GM23338 (cell line): ENCODE measurements at regions not wholly inside any gene's neighbourhood (a gene's known extent, or its start where the extent isn't known, plus 50 kb on each side); places are given as distances from the start of the nearest gene placed in this dataset.

Experiments used
- ATAC-seq: fragments of 200-7000 bp; cut with Tn5 transposase; 3 replicates; pipeline ENCODE4 v1.9.1; 2020
- DNase-seq: peaks from one replicate; pipeline ENCODE4 v3.0.0-alpha.2; 2015; ENCODE audit warnings: low spot score
- H2AFZ ChIP-seq: fragments of 200-600 bp; sonication (generic); 2 replicates; pipeline ENCODE4 v1.8.0; 2016; ENCODE audit warnings: antibody characterized with exemption, mild to moderate bottlenecking, moderate library complexity
- H3F3A ChIP-seq: fragments of 200-600 bp; sonication (generic); replicated peaks from 2 replicates; pipeline ENCODE4 v1.8.0; 2017; ENCODE audit warnings: antibody characterized with exemption, mixed run types, low read depth
- H3K27ac ChIP-seq: fragments of 200-600 bp; sonication (generic); 2 replicates; pipeline ENCODE4 v1.6.1; 2016; ENCODE audit warnings: low read depth
- H3K27me3 ChIP-seq: fragments of 200-600 bp; sonication (generic); 2 replicates; pipeline ENCODE4 v1.8.0; 2016; ENCODE audit warnings: mild to moderate bottlenecking, mixed run types, moderate library complexity; ENCODE audit not compliant: insufficient read depth
- H3K36me3 ChIP-seq: fragments of 200-600 bp; sonication (generic); 2 replicates; pipeline ENCODE4 v1.8.0; 2016; ENCODE audit warnings: mild to moderate bottlenecking; ENCODE audit not compliant: insufficient read depth
- H3K4me1 ChIP-seq: fragments of 200-600 bp; sonication (generic); 2 replicates; pipeline ENCODE4 v1.8.0; 2016; ENCODE audit warnings: mild to moderate bottlenecking, moderate library complexity; ENCODE audit not compliant: insufficient read depth
- H3K4me2 ChIP-seq: fragments of 200-600 bp; sonication (generic); 2 replicates; pipeline ENCODE4 v1.7.1; 2017; ENCODE audit warnings: mixed run types
- H3K4me3 ChIP-seq: fragments of 200-600 bp; sonication (generic); 2 replicates; pipeline ENCODE4 v1.6.1; 2016; ENCODE audit warnings: mixed run types
- H3K79me2 ChIP-seq: fragments of 200-600 bp; sonication (generic); replicated peaks from 2 replicates; pipeline ENCODE4 v1.8.0; 2017; ENCODE audit warnings: mild to moderate bottlenecking; ENCODE audit not compliant: insufficient read depth
- H3K9me2 ChIP-seq: fragments of 200-600 bp; sonication (generic); 2 replicates; pipeline ENCODE4 v1.8.0; 2017; ENCODE audit not compliant: insufficient read depth
- H4K20me1 ChIP-seq: fragments of 200-600 bp; sonication (generic); replicated peaks from 2 replicates; pipeline ENCODE4 v1.8.0; 2017; ENCODE audit warnings: mild to moderate bottlenecking; ENCODE audit not compliant: insufficient read depth
- H3K27ac Mint-ChIP-seq: 2 replicates; pipeline ENCODE4 v1.8.0; 2020; ENCODE audit warnings: inconsistent platforms, mild to moderate bottlenecking, moderate library complexity, mixed read lengths
- H3K27me3 Mint-ChIP-seq: 3 replicates; pipeline ENCODE4 v1.8.0; 2022; ENCODE audit warnings: low read depth, mild to moderate bottlenecking, moderate library complexity, mixed read lengths, inconsistent platforms; ENCODE audit not compliant: insufficient read depth, poor library complexity
- H3K36me3 Mint-ChIP-seq: 3 replicates; pipeline ENCODE4 v1.8.0; 2021; ENCODE audit warnings: low read depth, mild to moderate bottlenecking, inconsistent platforms, moderate library complexity, mixed read lengths
- H3K4me1 Mint-ChIP-seq: 3 replicates; pipeline ENCODE4 v1.8.0; 2020; ENCODE audit warnings: mild to moderate bottlenecking, inconsistent platforms, mixed read lengths
- H3K4me3 Mint-ChIP-seq: 3 replicates; pipeline ENCODE4 v1.8.0; 2021; ENCODE audit warnings: moderate library complexity, mild to moderate bottlenecking, inconsistent platforms, mixed read lengths
- H3K9me3 Mint-ChIP-seq: 3 replicates; pipeline ENCODE4 v1.8.0; 2020; ENCODE audit warnings: moderate library complexity, mild to moderate bottlenecking, inconsistent platforms, mixed read lengths
- CREB1 ChIP-seq: fragments of 250-450 bp; sonication (Bioruptor Pico); IDR thresholded peaks from 2 replicates; pipeline ENCODE4 v1.5.0; 2020; ENCODE audit warnings: low read depth, mild to moderate bottlenecking, moderate library complexity
- EZH2 ChIP-seq: fragments of 200-600 bp; sonication (generic); IDR thresholded peaks from one replicate; pipeline ENCODE4 v1.8.0; 2017; ENCODE audit warnings: antibody characterized with exemption, mild to moderate bottlenecking, low read depth; ENCODE audit not compliant: unreplicated experiment
- NANOG ChIP-seq: IDR thresholded peaks from 2 replicates; pipeline ENCODE4 v1.6.1; 2016; ENCODE audit warnings: antibody characterized with exemption, borderline replicate concordance
- POLR2AphosphoS5 ChIP-seq: IDR thresholded peaks from 2 replicates; pipeline ENCODE4 v1.6.1; 2016; ENCODE audit warnings: antibody characterized with exemption, low read depth
- STAT1 ChIP-seq: IDR thresholded peaks from one replicate; pipeline ENCODE4 v1.6.1; 2016; ENCODE audit warnings: antibody characterized with exemption; ENCODE audit not compliant: unreplicated experiment
- ZNF331 ChIP-seq: fragments of 250-450 bp; sonication (Bioruptor Pico); IDR thresholded peaks from 2 replicates; pipeline ENCODE4 v1.5.0; 2020; ENCODE audit warnings: low read depth, mild to moderate bottlenecking, moderate library complexity
- TF ChIP-seq, protein P1 (sequence below): fragments of 250-450 bp; sonication (Bioruptor Pico); IDR thresholded peaks from 2 replicates; pipeline ENCODE4 v1.5.0; 2020; ENCODE audit warnings: mild to moderate bottlenecking, moderate library complexity
- TF ChIP-seq, protein P2 (sequence below): IDR thresholded peaks from 2 replicates; pipeline ENCODE4 v1.6.1; 2016; ENCODE audit warnings: antibody characterized with exemption
- TF ChIP-seq, protein P3 (sequence below): IDR thresholded peaks from one replicate; pipeline ENCODE4 v1.6.1; 2018; ENCODE audit warnings: antibody characterized with exemption; ENCODE audit not compliant: unreplicated experiment

DNA sequence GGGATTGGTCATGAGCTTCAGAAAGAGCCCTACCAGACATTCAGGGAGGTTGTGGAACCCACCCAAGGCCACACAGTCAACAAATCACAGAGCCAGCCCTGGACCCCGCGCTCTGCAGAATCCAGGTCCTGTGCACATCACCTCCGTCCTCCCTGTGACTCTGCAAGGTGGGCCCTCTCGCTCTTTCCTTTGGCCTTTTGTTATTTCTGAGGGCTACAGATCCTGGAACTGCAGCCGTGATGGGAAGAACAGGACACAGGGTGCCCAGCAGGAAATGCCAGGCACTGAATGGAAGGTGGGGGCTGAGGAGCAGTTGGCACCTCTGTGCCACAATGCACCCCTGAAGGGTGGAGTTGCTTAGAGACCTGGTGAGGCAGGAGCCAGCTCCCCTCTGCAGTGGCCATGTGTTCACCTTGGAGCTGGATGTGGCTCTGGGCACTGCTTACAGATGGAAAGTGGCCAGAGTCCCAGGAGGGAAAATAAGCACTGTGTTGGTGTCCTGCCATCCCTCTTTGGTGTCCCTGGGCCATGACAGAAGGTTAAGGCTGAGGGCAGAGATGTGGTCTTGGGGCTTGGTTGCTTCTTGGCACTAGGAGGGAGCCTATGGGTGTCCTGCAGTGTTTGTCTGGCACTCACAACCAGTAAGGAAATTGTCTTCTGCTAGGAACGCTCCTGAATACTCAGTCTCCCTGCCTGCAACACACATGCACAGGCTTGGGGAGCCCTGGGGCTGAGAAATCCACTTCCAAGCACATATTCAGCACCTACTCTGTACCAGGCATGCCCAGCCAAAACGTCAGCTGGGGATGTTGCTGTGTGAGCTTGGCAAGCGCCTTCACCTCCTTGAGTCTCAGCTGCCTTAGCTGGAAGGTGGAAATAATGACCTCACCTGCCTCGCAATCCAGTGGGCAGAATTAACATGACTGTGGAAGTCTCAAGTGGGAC is 98.0 kb upstream of the SLC6A6 start:
- H3K4me3 Mint-ChIP-seq, result no peak overlapping the region
- no peak overlapping the region for H3K27ac ChIP-seq
- H4K20me1 ChIP-seq, result no peaks in the 10 kb centered on the region
- H3K4me3 ChIP-seq, result no peak overlapping the region
- ATAC-seq (peak; percentile 18; the same call in 2 of the 3 replicates), DNase-seq (no peak)
- H2AFZ ChIP-seq, result 0 out of 2 replicates have a peak overlapping the region, but pooled peaks have one; percentile 28
- H3K27me3 ChIP-seq, result no peaks in the 10 kb centered on the region
- peaks cover 6% of the 10 kb centered on the region; the same call in 1 of the 3 replicates for H3K36me3 Mint-ChIP-seq
- H3F3A ChIP-seq, result no peaks in the 10 kb centered on the region
- H3K4me2 ChIP-seq, result no peak overlapping the region
- no peaks in the 10 kb centered on the region; the same call in 1 of the 2 replicates for H3K4me1 ChIP-seq
- peaks cover 10% of the 10 kb centered on the region; the same call in 1 of the 2 replicates for H3K9me2 ChIP-seq
- TF ChIP-seq STAT1 (no peak), EZH2 (no peak)
- TF ChIP-seq, protein P1, sequence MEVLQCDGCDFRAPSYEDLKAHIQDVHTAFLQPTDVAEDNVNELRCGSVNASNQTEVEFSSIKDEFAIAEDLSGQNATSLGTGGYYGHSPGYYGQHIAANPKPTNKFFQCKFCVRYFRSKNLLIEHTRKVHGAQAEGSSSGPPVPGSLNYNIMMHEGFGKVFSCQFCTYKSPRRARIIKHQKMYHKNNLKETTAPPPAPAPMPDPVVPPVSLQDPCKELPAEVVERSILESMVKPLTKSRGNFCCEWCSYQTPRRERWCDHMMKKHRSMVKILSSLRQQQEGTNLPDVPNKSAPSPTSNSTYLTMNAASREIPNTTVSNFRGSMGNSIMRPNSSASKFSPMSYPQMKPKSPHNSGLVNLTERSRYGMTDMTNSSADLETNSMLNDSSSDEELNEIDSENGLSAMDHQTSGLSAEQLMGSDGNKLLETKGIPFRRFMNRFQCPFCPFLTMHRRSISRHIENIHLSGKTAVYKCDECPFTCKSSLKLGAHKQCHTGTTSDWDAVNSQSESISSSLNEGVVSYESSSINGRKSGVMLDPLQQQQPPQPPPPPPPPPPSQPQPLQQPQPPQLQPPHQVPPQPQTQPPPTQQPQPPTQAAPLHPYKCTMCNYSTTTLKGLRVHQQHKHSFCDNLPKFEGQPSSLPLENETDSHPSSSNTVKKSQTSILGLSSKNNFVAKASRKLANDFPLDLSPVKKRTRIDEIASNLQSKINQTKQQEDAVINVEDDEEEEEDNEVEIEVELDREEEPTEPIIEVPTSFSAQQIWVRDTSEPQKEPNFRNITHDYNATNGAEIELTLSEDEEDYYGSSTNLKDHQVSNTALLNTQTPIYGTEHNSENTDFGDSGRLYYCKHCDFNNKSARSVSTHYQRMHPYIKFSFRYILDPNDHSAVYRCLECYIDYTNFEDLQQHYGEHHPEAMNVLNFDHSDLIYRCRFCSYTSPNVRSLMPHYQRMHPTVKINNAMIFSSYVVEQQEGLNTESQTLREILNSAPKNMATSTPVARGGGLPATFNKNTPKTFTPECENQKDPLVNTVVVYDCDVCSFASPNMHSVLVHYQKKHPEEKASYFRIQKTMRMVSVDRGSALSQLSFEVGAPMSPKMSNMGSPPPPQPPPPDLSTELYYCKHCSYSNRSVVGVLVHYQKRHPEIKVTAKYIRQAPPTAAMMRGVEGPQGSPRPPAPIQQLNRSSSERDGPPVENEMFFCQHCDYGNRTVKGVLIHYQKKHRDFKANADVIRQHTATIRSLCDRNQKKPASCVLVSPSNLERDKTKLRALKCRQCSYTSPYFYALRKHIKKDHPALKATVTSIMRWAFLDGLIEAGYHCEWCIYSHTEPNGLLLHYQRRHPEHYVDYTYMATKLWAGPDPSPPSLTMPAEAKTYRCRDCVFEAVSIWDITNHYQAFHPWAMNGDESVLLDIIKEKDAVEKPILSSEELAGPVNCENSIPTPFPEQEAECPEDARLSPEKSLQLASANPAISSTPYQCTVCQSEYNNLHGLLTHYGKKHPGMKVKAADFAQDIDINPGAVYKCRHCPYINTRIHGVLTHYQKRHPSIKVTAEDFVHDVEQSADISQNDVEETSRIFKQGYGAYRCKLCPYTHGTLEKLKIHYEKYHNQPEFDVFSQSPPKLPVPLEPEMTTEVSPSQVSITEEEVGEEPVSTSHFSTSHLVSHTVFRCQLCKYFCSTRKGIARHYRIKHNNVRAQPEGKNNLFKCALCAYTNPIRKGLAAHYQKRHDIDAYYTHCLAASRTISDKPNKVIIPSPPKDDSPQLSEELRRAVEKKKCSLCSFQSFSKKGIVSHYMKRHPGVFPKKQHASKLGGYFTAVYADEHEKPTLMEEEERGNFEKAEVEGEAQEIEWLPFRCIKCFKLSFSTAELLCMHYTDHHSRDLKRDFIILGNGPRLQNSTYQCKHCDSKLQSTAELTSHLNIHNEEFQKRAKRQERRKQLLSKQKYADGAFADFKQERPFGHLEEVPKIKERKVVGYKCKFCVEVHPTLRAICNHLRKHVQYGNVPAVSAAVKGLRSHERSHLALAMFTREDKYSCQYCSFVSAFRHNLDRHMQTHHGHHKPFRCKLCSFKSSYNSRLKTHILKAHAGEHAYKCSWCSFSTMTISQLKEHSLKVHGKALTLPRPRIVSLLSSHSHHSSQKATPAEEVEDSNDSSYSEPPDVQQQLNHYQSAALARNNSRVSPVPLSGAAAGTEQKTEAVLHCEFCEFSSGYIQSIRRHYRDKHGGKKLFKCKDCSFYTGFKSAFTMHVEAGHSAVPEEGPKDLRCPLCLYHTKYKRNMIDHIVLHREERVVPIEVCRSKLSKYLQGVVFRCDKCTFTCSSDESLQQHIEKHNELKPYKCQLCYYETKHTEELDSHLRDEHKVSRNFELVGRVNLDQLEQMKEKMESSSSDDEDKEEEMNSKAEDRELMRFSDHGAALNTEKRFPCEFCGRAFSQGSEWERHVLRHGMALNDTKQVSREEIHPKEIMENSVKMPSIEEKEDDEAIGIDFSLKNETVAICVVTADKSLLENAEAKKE, result no peak
- no peak overlapping the region for H3K27ac Mint-ChIP-seq
- H3K27me3 Mint-ChIP-seq, result peaks cover 18% of the 10 kb centered on the region
- no peaks in the 10 kb centered on the region for H3K36me3 ChIP-seq
- no peaks in the 10 kb centered on the region for H3K79me2 ChIP-seq
- peaks cover 3% of the 10 kb centered on the region; the same call in 1 of the 3 replicates for H3K9me3 Mint-ChIP-seq
- H3K4me1 Mint-ChIP-seq, result peaks cover 12% of the 10 kb centered on the region

GRCh38 chr3:14305324-14305723 is 97.1 kb upstream of the SLC6A6 start:
- Histone ChIP-seq H3K4me3 (no peak overlapping the region), H3K4me1 (no peaks in the 10 kb centered on the region; the same call in 1 of the 2 replicates), H3K27ac (no peak overlapping the region), H3K36me3 (no peaks in the 10 kb centered on the region), H3F3A (no peaks in the 10 kb centered on the region), H3K79me2 (no peaks in the 10 kb centered on the region), H2AFZ (no peak overlapping the region), H4K20me1 (no peaks in the 10 kb centered on the region), H3K4me2 (no peak overlapping the region), H3K9me2 (peaks cover 14% of the 10 kb centered on the region; the same call in 1 of the 2 replicates), H3K27me3 (no peaks in the 10 kb centered on the region)
- peaks cover 3% of the 10 kb centered on the region; the same call in 1 of the 3 replicates for H3K9me3 Mint-ChIP-seq
- no peak overlapping the region for H3K27ac Mint-ChIP-seq
- ATAC-seq (no peak), DNase-seq (no peak)
- peaks cover 6% of the 10 kb centered on the region; the same call in 1 of the 3 replicates for H3K36me3 Mint-ChIP-seq
- no peak overlapping the region for H3K4me3 Mint-ChIP-seq
- H3K4me1 Mint-ChIP-seq, result peaks cover 12% of the 10 kb centered on the region
- H3K27me3 Mint-ChIP-seq, result peaks cover 18% of the 10 kb centered on the region
- no peak for TF ChIP-seq NANOG
- TF ChIP-seq, protein P2, sequence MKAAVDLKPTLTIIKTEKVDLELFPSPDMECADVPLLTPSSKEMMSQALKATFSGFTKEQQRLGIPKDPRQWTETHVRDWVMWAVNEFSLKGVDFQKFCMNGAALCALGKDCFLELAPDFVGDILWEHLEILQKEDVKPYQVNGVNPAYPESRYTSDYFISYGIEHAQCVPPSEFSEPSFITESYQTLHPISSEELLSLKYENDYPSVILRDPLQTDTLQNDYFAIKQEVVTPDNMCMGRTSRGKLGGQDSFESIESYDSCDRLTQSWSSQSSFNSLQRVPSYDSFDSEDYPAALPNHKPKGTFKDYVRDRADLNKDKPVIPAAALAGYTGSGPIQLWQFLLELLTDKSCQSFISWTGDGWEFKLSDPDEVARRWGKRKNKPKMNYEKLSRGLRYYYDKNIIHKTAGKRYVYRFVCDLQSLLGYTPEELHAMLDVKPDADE, result no peak
- TF ChIP-seq, protein P3, sequence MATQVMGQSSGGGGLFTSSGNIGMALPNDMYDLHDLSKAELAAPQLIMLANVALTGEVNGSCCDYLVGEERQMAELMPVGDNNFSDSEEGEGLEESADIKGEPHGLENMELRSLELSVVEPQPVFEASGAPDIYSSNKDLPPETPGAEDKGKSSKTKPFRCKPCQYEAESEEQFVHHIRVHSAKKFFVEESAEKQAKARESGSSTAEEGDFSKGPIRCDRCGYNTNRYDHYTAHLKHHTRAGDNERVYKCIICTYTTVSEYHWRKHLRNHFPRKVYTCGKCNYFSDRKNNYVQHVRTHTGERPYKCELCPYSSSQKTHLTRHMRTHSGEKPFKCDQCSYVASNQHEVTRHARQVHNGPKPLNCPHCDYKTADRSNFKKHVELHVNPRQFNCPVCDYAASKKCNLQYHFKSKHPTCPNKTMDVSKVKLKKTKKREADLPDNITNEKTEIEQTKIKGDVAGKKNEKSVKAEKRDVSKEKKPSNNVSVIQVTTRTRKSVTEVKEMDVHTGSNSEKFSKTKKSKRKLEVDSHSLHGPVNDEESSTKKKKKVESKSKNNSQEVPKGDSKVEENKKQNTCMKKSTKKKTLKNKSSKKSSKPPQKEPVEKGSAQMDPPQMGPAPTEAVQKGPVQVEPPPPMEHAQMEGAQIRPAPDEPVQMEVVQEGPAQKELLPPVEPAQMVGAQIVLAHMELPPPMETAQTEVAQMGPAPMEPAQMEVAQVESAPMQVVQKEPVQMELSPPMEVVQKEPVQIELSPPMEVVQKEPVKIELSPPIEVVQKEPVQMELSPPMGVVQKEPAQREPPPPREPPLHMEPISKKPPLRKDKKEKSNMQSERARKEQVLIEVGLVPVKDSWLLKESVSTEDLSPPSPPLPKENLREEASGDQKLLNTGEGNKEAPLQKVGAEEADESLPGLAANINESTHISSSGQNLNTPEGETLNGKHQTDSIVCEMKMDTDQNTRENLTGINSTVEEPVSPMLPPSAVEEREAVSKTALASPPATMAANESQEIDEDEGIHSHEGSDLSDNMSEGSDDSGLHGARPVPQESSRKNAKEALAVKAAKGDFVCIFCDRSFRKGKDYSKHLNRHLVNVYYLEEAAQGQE, result no peak
- no peak for TF ChIP-seq CREB1
- no peak for TF ChIP-seq STAT1
- no peak for TF ChIP-seq ZNF331 (CRISPR knock-in tag)
- TF ChIP-seq POLR2AphosphoS5, result no peak
- TF ChIP-seq EZH2, result no peak
